ENCODE measurements at regions not wholly inside any gene's neighbourhood (a gene's known extent, or its start where the extent isn't known, plus 50 kb on each side); places are given as distances from the start of the nearest gene placed in this dataset.

DNA sequence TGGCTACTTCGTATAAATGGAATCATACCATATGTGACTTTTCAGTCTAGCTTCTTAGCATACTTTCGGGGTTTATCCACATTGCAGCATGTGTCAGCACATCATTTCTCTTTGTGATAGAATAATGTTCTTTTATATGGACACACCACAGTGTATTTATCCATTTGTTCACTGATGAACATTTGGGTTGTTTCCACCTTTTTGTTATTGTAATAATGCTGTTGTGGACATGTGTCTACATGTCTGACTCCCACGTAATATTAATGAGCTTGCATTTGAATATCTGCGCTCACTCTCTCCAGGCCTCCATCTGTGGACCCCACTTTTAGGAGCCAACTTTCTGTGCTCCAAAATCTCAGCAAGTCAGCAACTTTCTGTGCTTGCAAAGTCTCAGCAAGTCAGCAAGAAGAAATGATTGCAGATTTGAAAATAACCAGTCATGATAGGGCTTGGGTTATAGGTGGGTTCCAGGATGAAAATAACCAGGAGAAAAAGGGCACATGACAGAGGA is 53.9 kb upstream of the GALNT18 start:
- intact Hi-C loops (cut with micrococcal nuclease), result no loop called here
- Mint-ChIP-seq H3K27me3 (ENCODE audit: low read depth in 2 of 2) (peaks cover 13 to 32% of the 10 kb centered on the region in 2 donors), H3K4me1 (no peaks in the 10 kb centered on the region), H3K9me3 (no peaks in the 10 kb centered on the region), H3K27ac (no peak overlapping the region), H3K36me3 (no peaks in the 10 kb centered on the region), H3K4me3 (no peak overlapping the region)
- 84% methylated on average over 3 of the region's 4 CpGs for WGBS (ENCODE audit: insufficient coverage)
- DNase-seq, result no peak
- TF ChIP-seq, protein P1, sequence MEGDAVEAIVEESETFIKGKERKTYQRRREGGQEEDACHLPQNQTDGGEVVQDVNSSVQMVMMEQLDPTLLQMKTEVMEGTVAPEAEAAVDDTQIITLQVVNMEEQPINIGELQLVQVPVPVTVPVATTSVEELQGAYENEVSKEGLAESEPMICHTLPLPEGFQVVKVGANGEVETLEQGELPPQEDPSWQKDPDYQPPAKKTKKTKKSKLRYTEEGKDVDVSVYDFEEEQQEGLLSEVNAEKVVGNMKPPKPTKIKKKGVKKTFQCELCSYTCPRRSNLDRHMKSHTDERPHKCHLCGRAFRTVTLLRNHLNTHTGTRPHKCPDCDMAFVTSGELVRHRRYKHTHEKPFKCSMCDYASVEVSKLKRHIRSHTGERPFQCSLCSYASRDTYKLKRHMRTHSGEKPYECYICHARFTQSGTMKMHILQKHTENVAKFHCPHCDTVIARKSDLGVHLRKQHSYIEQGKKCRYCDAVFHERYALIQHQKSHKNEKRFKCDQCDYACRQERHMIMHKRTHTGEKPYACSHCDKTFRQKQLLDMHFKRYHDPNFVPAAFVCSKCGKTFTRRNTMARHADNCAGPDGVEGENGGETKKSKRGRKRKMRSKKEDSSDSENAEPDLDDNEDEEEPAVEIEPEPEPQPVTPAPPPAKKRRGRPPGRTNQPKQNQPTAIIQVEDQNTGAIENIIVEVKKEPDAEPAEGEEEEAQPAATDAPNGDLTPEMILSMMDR (IDR thresholded peaks at IDR 0.05), result no peak
- no peaks in the 10 kb centered on the region for H3K9me3 ChIP-seq (ENCODE audit: control insufficient read depth, insufficient read depth, low read length)
- ATAC-seq, result no peak
- H3K27ac ChIP-seq (ENCODE audit: low read length), result no peak overlapping the region
- no peak overlapping the region for H3K4me3 ChIP-seq (ENCODE audit: low read length)
- H3K4me1 ChIP-seq (ENCODE audit: control insufficient read depth, insufficient read depth, low read length), result no peaks in the 10 kb centered on the region
- no peaks in the 10 kb centered on the region for H3K36me3 ChIP-seq (ENCODE audit: control insufficient read depth, insufficient read depth, low read length)
- H3K27me3 ChIP-seq (ENCODE audit: control insufficient read depth, insufficient read depth, low read length), result no peaks in the 10 kb centered on the region

DNA sequence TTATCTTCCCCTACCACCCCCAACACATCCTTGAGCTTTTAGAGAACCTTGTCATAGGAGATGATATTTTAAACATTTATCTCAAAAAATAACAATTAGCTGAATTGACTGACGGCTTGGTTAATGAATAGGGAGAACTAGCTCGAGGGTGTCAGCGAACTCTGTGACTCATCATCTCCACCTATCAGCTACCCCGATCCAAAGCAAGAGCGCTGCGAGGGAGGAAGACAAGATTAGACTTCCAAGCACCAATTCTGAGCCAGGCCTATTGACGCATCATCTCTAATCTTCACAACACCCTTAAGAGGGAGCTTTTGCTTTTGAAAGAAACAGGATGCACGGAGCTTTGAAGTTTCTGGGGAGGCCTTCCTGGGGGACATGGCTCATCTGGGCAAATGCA is 51.0 kb upstream of the GALNT18 start:
- TF ChIP-seq, protein P1 (IDR thresholded peaks at IDR 0.05), result no peak
- Mint-ChIP-seq H3K36me3 (no peaks in the 10 kb centered on the region), H3K4me1 (no peaks in the 10 kb centered on the region), H3K4me3 (no peak overlapping the region), H3K27me3 (ENCODE audit: low read depth in 2 of 2) (peaks cover 7 to 13% of the 10 kb centered on the region in 2 donors), H3K27ac (no peak overlapping the region), H3K9me3 (no peaks in the 10 kb centered on the region)
- 90% methylated on average over 6 of the region's 8 CpGs for WGBS (ENCODE audit: insufficient coverage)
- Histone ChIP-seq H3K27ac (ENCODE audit: low read length) (no peak overlapping the region), H3K36me3 (ENCODE audit: control insufficient read depth, insufficient read depth, low read length) (no peaks in the 10 kb centered on the region), H3K27me3 (ENCODE audit: control insufficient read depth, insufficient read depth, low read length) (peaks cover 2% of the 10 kb centered on the region), H3K4me1 (ENCODE audit: control insufficient read depth, insufficient read depth, low read length) (no peaks in the 10 kb centered on the region), H3K9me3 (ENCODE audit: control insufficient read depth, insufficient read depth, low read length) (no peaks in the 10 kb centered on the region), H3K4me3 (ENCODE audit: low read length) (no peak overlapping the region)
- ATAC-seq (no peak), DNase-seq (no peak)
- intact Hi-C loops (cut with micrococcal nuclease), result no loop called here

DNA sequence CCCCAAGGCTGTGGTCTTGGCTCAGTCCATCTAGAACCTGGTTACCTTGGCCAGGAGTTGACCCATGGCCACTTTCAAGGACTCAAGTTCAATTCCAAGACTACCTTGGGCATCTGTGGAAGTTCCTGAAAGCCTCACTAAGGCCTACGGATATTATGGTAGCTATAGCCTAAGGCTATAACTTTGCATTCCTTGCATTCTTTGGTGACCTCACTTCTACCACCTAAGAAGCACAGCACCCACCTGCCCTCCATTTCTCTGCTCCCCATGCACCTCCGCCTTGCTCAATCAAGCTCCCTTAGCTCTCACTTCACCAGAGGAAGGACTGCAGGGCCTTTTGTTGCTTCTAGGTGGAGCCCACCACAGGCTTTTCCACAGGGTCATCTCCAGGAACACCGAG is 50.3 kb upstream of the GALNT18 start:
- WGBS (ENCODE audit: insufficient coverage), result 83% methylated on average over 3 of the region's 3 CpGs
- intact Hi-C loops (cut with micrococcal nuclease), result no loop called here
- Mint-ChIP-seq H3K27ac (no peak overlapping the region), H3K4me1 (no peaks in the 10 kb centered on the region), H3K9me3 (peaks cover 0 to 3% of the 10 kb centered on the region in 2 donors), H3K27me3 (ENCODE audit: low read depth in 2 of 2) (peaks cover 13% of the 10 kb centered on the region in 2 donors), H3K4me3 (no peak overlapping the region), H3K36me3 (no peaks in the 10 kb centered on the region)
- no peaks in the 10 kb centered on the region for H3K4me1 ChIP-seq (ENCODE audit: control insufficient read depth, insufficient read depth, low read length)
- peaks cover 2% of the 10 kb centered on the region for H3K27me3 ChIP-seq (ENCODE audit: control insufficient read depth, insufficient read depth, low read length)
- TF ChIP-seq, protein P1 (IDR thresholded peaks at IDR 0.05), result no peak
- ATAC-seq (no peak), DNase-seq (no peak)
- no peaks in the 10 kb centered on the region for H3K36me3 ChIP-seq (ENCODE audit: control insufficient read depth, insufficient read depth, low read length)
- H3K27ac ChIP-seq (ENCODE audit: low read length), result no peak overlapping the region
- H3K4me3 ChIP-seq (ENCODE audit: low read length), result no peak overlapping the region
- peaks cover 2% of the 10 kb centered on the region for H3K9me3 ChIP-seq (ENCODE audit: control insufficient read depth, insufficient read depth, low read length)

All from natural killer cell (primary cell).